Upper lobe of right lung (tissue), 1 donor: ENCODE measurements at regions not wholly inside any gene's neighbourhood (a gene's known extent, or its start where the extent isn't known, plus 50 kb on each side); places are given as distances from the start of the nearest gene placed in this dataset.

ENCODE experiments used
- ATAC-seq: fragments of 200-7000 bp; cut with Tn5 transposase; one replicate; pipeline ENCODE4 v1.9.1; 2020; ENCODE audit warnings: mild to moderate bottlenecking, moderate library complexity
- DNase-seq: peaks from one replicate; pipeline ENCODE4 v3.0.0-alpha.2; 2020
- H3K27ac ChIP-seq: fragments of 200-600 bp; one replicate; pipeline ENCODE4 v1.8.0; 2022
- H3K27me3 ChIP-seq: fragments of 200-600 bp; one replicate; pipeline ENCODE4 v1.8.0; 2022; ENCODE audit warnings: mild to moderate bottlenecking
- H3K36me3 ChIP-seq: fragments of 200-600 bp; one replicate; pipeline ENCODE4 v1.8.0; 2022
- H3K4me1 ChIP-seq: fragments of 200-600 bp; one replicate; pipeline ENCODE4 v1.8.0; 2022
- H3K4me3 ChIP-seq: fragments of 200-600 bp; one replicate; pipeline ENCODE4 v1.8.0; 2022; ENCODE audit warnings: mild to moderate bottlenecking
- H3K9me3 ChIP-seq: fragments of 200-600 bp; one replicate; pipeline ENCODE4 v1.8.0; 2022
- CTCF ChIP-seq: fragments of 200-600 bp; IDR thresholded peaks from one replicate; pipeline ENCODE4 v1.8.0; 2022; ENCODE audit warnings: antibody characterized with exemption
- intact Hi-C: fragments of 100-400 bp; cut with DNase I; formaldehyde crosslinking; loops from one replicate; pipeline ENCODE4 v1.11.0; 2022
- donor health status: DM: no; HTN: yes; CAD: no; lungs with severe emphysema.

- H3K4me1 ChIP-seq: no peaks in the 10 kb centered on the region
- TF ChIP-seq CTCF: no peak
- H3K9me3 ChIP-seq: no peaks in the 10 kb centered on the region
- H3K4me3 ChIP-seq: no peak overlapping the region
- no peak for DNase-seq
- no peaks in the 10 kb centered on the region for H3K36me3 ChIP-seq
- ATAC-seq: no peak
- intact Hi-C loops: no loop called here
- no peak overlapping the region for H3K27ac ChIP-seq
- no peaks in the 10 kb centered on the region for H3K27me3 ChIP-seq
Observed at GRCh38 chr9:117927354-117927753, 223.2 kb downstream of the TLR4 start.

GRCh38 chr9:117929868-117930267 is 225.7 kb downstream of the TLR4 start:
- no peaks in the 10 kb centered on the region for H3K4me1 ChIP-seq
- H3K27me3 ChIP-seq: no peaks in the 10 kb centered on the region
- H3K9me3 ChIP-seq: no peaks in the 10 kb centered on the region
- no peak overlapping the region for H3K27ac ChIP-seq
- no peak overlapping the region for H3K4me3 ChIP-seq
- ATAC-seq (no peak), DNase-seq (no peak)
- H3K36me3 ChIP-seq: no peaks in the 10 kb centered on the region
- intact Hi-C loops: no loop called here
- no peak for TF ChIP-seq CTCF

GRCh38 chr9:117932585-117932984 is 228.4 kb downstream of the TLR4 start:
- H3K27ac ChIP-seq: no peak overlapping the region
- H3K4me3 ChIP-seq: no peak overlapping the region
- intact Hi-C loops: no loop called here
- no peak for TF ChIP-seq CTCF
- H3K4me1 ChIP-seq: no peaks in the 10 kb centered on the region
- ATAC-seq (no peak), DNase-seq (no peak)
- no peaks in the 10 kb centered on the region for H3K9me3 ChIP-seq
- no peaks in the 10 kb centered on the region for H3K36me3 ChIP-seq
- H3K27me3 ChIP-seq: no peaks in the 10 kb centered on the region

- intact Hi-C loops: no loop called here
- Histone ChIP-seq H3K36me3 (no peaks in the 10 kb centered on the region), H3K27me3 (no peaks in the 10 kb centered on the region), H3K4me1 (no peaks in the 10 kb centered on the region), H3K4me3 (no peak overlapping the region), H3K9me3 (no peaks in the 10 kb centered on the region), H3K27ac (no peak overlapping the region)
- no peak for DNase-seq
- no peak for ATAC-seq
- no peak for TF ChIP-seq CTCF
Observed at GRCh38 chr9:117936185-117937130, 232.3 kb downstream of the TLR4 start.

- intact Hi-C loops: no loop called here
- H3K4me3 ChIP-seq: no peak overlapping the region
- no peak for TF ChIP-seq CTCF
- no peaks in the 10 kb centered on the region for H3K9me3 ChIP-seq
- ATAC-seq (no peak), DNase-seq (no peak)
- no peaks in the 10 kb centered on the region for H3K27me3 ChIP-seq
- no peaks in the 10 kb centered on the region for H3K4me1 ChIP-seq
- no peaks in the 10 kb centered on the region for H3K36me3 ChIP-seq
- no peak overlapping the region for H3K27ac ChIP-seq
Observed at GRCh38 chr9:117938086-117938485, 233.9 kb downstream of the TLR4 start.
